K562 (cell line): ENCODE measurements at regions not wholly inside any gene's neighbourhood (a gene's known extent, or its start where the extent isn't known, plus 50 kb on each side); places are given as distances from the start of the nearest gene placed in this dataset.

Source experiments
- ATAC-seq: fragments of 200-7000 bp; cut with Tn5 transposase; 3 replicates; pipeline ENCODE4 v1.9.1; 2020; ENCODE audit warnings: moderate library complexity
- BruUV-seq: library from RNA; stranded (reverse); fragments of 400-500 nt; replicated peaks from 2 replicates; lab custom pipeline; 2021; lab: Mats Ljungman, UMichigan
- CTCF ChIA-PET: fragments of 300-600 bp; formaldehyde crosslinking; extraction: SDS; loops from one replicate; lab custom pipeline; 2021; ENCODE audit warnings: low intra/inter-chr PET ratio; lab: Yijun Ruan, JAX
- POLR2A ChIA-PET: fragments of 300-600, 350-650 bp; sonication (Branson Sonifier 250); formaldehyde crosslinking; extraction: SDS; loops from one replicate; lab custom pipeline; 2021; ENCODE audit warnings: antibody characterized with exemption, inconsistent platforms; lab: Yijun Ruan, JAX
- DNase-seq, 4 experiments: peaks; one replicate each; pipeline versions ENCODE4 v3.0.0 to v3.0.0-alpha.2; 2011 to 2018; ENCODE audit warnings: low spot score in 3 of 4, mixed read lengths in 3 of 4; ENCODE audit errors: extremely low read depth in 1 of 4
- FAIRE-seq: peaks from 2 replicates; lab custom pipeline; 2011; peaks lifted over from hg19 to GRCh38; lab: Jason Lieb, UNC
- H2AFZ ChIP-seq: 2 replicates; pipeline ENCODE4 v1.6.0; 2011; ENCODE audit warnings: low read depth, low read length, control low read depth, inconsistent platforms
- H3K27ac ChIP-seq: fragments of 200-600 bp; 3 replicates; pipeline ENCODE4 v1.8.0; 2011; ENCODE audit warnings: low read depth, mild to moderate bottlenecking, control low read depth, inconsistent platforms, low read length, moderate library complexity, mixed read lengths; ENCODE audit errors: extremely low read depth
- H3K27me3 ChIP-seq, 2 experiments: fragments of 300-600 bp in 1 of 2; 2 replicates in 1 of 2; 3 replicates in 1 of 2; pipeline versions ENCODE4 v1.6.0 to v1.8.0; 2011; ENCODE audit warnings: inconsistent platforms in 2 of 2, low read length in 2 of 2, mild to moderate bottlenecking in 1 of 2, mixed read lengths in 1 of 2, moderate library complexity in 1 of 2; ENCODE audit not compliant: control insufficient read depth in 2 of 2, insufficient read depth in 2 of 2
- H3K36me3 ChIP-seq: fragments of 300-600 bp; 3 replicates; pipeline ENCODE4 v1.8.0; 2011; ENCODE audit warnings: mild to moderate bottlenecking, low read length, inconsistent platforms; ENCODE audit not compliant: control insufficient read depth, insufficient read depth
- H3K4me1 ChIP-seq, 2 experiments: fragments of 200-600 bp in 1 of 2; replicated peaks in 1 of 2; 2 replicates in 1 of 2; 3 replicates in 1 of 2; pipeline versions ENCODE4 v1.5.1 to v1.8.0; 2011; ENCODE audit warnings: inconsistent platforms in 2 of 2, low read length in 2 of 2, mild to moderate bottlenecking in 1 of 2, mixed read lengths in 1 of 2, moderate library complexity in 1 of 2; ENCODE audit not compliant: control insufficient read depth in 2 of 2, insufficient read depth in 2 of 2
- H3K4me2 ChIP-seq: 2 replicates; pipeline ENCODE4 v1.6.1; 2011; ENCODE audit warnings: low read length, control low read depth, inconsistent platforms, mixed read lengths; ENCODE audit not compliant: insufficient read depth
- H3K4me3 ChIP-seq: fragments of 200-600 bp; sonication (generic), shearing (Covaris generic); 2 replicates; pipeline ENCODE4 v1.5.1; 2016; ENCODE audit warnings: control low read depth, inconsistent platforms
- H3K79me2 ChIP-seq: fragments of 200-600 bp; 3 replicates; pipeline ENCODE4 v1.8.0; 2011; ENCODE audit warnings: low read length, inconsistent platforms; ENCODE audit not compliant: control insufficient read depth, insufficient read depth
- H3K9ac ChIP-seq, 2 experiments: 2 replicates each; pipeline versions ENCODE4 v1.6.0 to v1.6.1; 2011; ENCODE audit warnings: low read depth in 2 of 2, low read length in 2 of 2, control low read depth in 1 of 2, inconsistent platforms in 1 of 2, mild to moderate bottlenecking in 1 of 2, mixed read lengths in 1 of 2; ENCODE audit not compliant: insufficient read depth in 1 of 2
- H3K9me1 ChIP-seq: one replicate; pipeline ENCODE4 v1.6.0; 2011; ENCODE audit warnings: inconsistent platforms, mild to moderate bottlenecking, low read length, moderate library complexity; ENCODE audit not compliant: control insufficient read depth, insufficient read depth
- H3K9me3 ChIP-seq: replicated peaks from 2 replicates; pipeline ENCODE4 v1.5.1; 2011; ENCODE audit warnings: low read depth, low read length, inconsistent platforms; ENCODE audit not compliant: control insufficient read depth, insufficient read depth
- H4K20me1 ChIP-seq: replicated peaks from 2 replicates; pipeline ENCODE4 v1.6.1; 2011; ENCODE audit warnings: low read length, inconsistent platforms, mixed read lengths; ENCODE audit not compliant: control insufficient read depth, insufficient read depth
- MEF2D ChIP-seq: conservative IDR thresholded peaks from 2 replicates; pipeline ENCODE4 v1.6.1; 2016; ENCODE audit warnings: low read depth, missing genetic modification characterization, missing compliant biosample characterization
- SMAD3 ChIP-seq: fragments of 450-650 bp; formaldehyde crosslinking; conservative IDR thresholded peaks from 2 replicates; pipeline ENCODE4 v1.4.0; 2020; ENCODE audit warnings: mild to moderate bottlenecking
- TCF3 ChIP-seq: sonication (generic); formaldehyde crosslinking; IDR thresholded peaks from 2 replicates; pipeline ENCODE4 v1.4.0; 2020; ENCODE audit warnings: mild to moderate bottlenecking, missing genetic modification reagents
- ZNF551 ChIP-seq: fragments of 250-450 bp; sonication (Bioruptor Pico); IDR thresholded peaks from 2 replicates; pipeline ENCODE4 v1.5.0; 2021; ENCODE audit warnings: mild to moderate bottlenecking, moderate library complexity
- WGBS: fragments of 100-300 bp; shearing (Covaris generic); methylation state at CpG from one replicate; pipeline ENCODE4 v1.1.6; 2016; ENCODE audit warnings: low coverage, mixed read lengths; ENCODE audit not compliant: insufficient coverage; ENCODE audit errors: missing lambda C conversion rate; 5-methylcytosine and 5-hydroxymethylcytosine counted together
- in situ Hi-C: fragments of 300-500 bp; cut with MboI; formaldehyde crosslinking; loops from 4 replicates; pipeline ENCODE4 v1.15.0; 2018; ENCODE audit warnings: inconsistent platforms, mixed read lengths
- intact Hi-C: fragments of 100-400 bp; cut with micrococcal nuclease; formaldehyde crosslinking; loops from 2 replicates; pipeline ENCODE4 v1.14.2; 2022
- TF ChIP-seq, protein P1 (sequence below): sonication (generic); formaldehyde crosslinking; IDR thresholded peaks from 2 replicates; pipeline ENCODE4 v1.8.0; 2022; ENCODE audit warnings: missing genetic modification reagents, mild to moderate bottlenecking, borderline replicate concordance
- TF ChIP-seq, protein P2 (sequence below): IDR thresholded peaks from 2 replicates; pipeline ENCODE4 v1.6.1; 2011; ENCODE audit warnings: borderline replicate concordance, low read depth, mild to moderate bottlenecking, moderate library complexity, low read length; ENCODE audit not compliant: insufficient read depth, poor library complexity, severe bottlenecking
- TF ChIP-seq, protein P3 (sequence below): fragments of 250-450 bp; sonication (Bioruptor Pico); IDR thresholded peaks from 2 replicates; pipeline ENCODE4 v1.5.0; 2021; ENCODE audit warnings: mild to moderate bottlenecking, borderline replicate concordance
- TF ChIP-seq, protein P4 (sequence below): sonication (generic); formaldehyde crosslinking; IDR thresholded peaks from 2 replicates; pipeline ENCODE4 v1.8.1; 2023; ENCODE audit warnings: mild to moderate bottlenecking, missing genetic modification reagents
- TF ChIP-seq, protein P5 (sequence below): fragments of 450-650 bp; formaldehyde crosslinking; IDR thresholded peaks from 2 replicates; pipeline ENCODE4 v1.4.0; 2022; ENCODE audit warnings: missing genetic modification characterization

DNA sequence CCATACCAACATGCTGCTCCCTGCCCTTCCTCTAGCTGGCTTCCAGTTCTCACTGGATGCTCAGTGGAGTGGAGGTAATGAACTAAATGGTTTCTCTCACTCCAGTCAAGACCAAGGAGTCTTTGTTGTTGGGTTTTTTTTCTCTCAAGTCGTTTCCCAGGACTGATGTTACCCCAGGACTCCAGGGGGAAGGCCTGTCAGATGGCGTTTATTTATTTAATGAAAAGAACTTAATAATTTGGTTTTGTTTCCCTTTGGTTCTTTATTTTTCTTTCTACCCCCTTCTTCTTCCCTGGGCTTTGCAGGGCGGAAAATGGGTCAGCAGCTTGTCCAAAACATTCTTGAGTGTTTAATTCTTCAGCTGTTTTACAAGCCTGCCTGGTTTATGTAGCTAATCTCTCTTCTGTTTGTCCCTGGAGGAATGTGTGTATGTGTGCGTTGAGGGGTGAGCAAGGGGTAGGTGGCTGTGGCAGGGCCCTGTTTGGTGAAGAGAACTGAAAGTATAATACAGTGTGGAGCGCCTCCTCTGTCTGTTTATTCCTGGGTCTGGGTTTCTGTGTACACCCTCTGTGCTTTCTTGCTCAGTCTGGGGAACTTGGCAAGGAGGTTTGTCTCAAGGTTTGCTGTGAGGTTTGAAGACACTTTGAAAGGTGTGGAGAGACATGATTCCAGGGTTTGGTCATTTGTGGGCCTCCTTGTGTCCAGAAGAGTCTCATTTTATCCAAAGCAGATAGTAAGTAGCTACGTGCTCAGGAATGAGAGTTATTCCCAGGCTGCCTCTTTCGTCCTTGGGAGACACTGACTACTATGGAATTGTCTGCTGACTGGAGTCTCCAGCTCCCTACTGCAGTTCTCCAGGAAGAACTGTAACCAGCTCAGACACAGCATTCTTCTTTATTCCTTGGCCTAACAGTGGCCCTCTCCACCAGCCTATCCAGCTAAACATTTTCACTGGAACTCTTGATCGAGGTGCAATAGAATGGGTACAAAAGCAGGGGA, 175.5 kb downstream of the ADAMTS15 start:
- Histone ChIP-seq H2AFZ (no peak overlapping the region), H3K4me3 (no peak overlapping the region), H3K4me1 (no peaks in the 10 kb centered on the region), H3K27ac (no peak overlapping the region), H3K9me1 (no peaks in the 10 kb centered on the region), H3K9me3 (no peaks in the 10 kb centered on the region), H3K79me2 (no peaks in the 10 kb centered on the region), H3K4me2 (no peak overlapping the region), H3K9ac (no peak overlapping the region), H3K27me3 (peaks cover 0 to 3% of the 10 kb centered on the region in 2 experiments; a peak in 1 of 5 replicates), H4K20me1 (no peaks in the 10 kb centered on the region), H3K36me3 (no peaks in the 10 kb centered on the region)
- CTCF ChIA-PET: no interaction called here
- POLR2A ChIA-PET: no interaction called here
- 0% methylated on average over 8 of the region's 8 CpGs for WGBS
- in situ Hi-C loops: no loop called here
- no TSS peak for BruUV-seq
- ATAC-seq: no peak
- no peak for FAIRE-seq
- no peak for DNase-seq
- intact Hi-C loops: no loop called here
- TF ChIP-seq ZNF551 (CRISPR knock-in tag) (no peak), TCF3 (CRISPR knock-in tag) (no peak), SMAD3 (no peak), MEF2D (tag) (no peak)
- TF ChIP-seq, protein P1, sequence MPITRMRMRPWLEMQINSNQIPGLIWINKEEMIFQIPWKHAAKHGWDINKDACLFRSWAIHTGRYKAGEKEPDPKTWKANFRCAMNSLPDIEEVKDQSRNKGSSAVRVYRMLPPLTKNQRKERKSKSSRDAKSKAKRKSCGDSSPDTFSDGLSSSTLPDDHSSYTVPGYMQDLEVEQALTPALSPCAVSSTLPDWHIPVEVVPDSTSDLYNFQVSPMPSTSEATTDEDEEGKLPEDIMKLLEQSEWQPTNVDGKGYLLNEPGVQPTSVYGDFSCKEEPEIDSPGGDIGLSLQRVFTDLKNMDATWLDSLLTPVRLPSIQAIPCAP (CRISPR knock-in tag): no peak
- TF ChIP-seq, protein P2, sequence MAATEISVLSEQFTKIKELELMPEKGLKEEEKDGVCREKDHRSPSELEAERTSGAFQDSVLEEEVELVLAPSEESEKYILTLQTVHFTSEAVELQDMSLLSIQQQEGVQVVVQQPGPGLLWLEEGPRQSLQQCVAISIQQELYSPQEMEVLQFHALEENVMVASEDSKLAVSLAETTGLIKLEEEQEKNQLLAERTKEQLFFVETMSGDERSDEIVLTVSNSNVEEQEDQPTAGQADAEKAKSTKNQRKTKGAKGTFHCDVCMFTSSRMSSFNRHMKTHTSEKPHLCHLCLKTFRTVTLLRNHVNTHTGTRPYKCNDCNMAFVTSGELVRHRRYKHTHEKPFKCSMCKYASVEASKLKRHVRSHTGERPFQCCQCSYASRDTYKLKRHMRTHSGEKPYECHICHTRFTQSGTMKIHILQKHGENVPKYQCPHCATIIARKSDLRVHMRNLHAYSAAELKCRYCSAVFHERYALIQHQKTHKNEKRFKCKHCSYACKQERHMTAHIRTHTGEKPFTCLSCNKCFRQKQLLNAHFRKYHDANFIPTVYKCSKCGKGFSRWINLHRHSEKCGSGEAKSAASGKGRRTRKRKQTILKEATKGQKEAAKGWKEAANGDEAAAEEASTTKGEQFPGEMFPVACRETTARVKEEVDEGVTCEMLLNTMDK: no peak
- TF ChIP-seq, protein P3, sequence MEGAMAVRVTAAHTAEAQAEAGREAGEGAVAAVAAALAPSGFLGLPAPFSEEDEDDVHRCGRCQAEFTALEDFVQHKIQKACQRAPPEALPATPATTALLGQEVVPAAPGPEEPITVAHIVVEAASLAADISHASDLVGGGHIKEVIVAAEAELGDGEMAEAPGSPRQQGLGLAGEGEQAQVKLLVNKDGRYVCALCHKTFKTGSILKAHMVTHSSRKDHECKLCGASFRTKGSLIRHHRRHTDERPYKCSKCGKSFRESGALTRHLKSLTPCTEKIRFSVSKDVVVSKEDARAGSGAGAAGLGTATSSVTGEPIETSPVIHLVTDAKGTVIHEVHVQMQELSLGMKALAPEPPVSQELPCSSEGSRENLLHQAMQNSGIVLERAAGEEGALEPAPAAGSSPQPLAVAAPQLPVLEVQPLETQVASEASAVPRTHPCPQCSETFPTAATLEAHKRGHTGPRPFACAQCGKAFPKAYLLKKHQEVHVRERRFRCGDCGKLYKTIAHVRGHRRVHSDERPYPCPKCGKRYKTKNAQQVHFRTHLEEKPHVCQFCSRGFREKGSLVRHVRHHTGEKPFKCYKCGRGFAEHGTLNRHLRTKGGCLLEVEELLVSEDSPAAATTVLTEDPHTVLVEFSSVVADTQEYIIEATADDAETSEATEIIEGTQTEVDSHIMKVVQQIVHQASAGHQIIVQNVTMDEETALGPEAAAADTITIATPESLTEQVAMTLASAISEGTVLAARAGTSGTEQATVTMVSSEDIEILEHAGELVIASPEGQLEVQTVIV (CRISPR knock-in tag): no peak
- TF ChIP-seq, protein P4, sequence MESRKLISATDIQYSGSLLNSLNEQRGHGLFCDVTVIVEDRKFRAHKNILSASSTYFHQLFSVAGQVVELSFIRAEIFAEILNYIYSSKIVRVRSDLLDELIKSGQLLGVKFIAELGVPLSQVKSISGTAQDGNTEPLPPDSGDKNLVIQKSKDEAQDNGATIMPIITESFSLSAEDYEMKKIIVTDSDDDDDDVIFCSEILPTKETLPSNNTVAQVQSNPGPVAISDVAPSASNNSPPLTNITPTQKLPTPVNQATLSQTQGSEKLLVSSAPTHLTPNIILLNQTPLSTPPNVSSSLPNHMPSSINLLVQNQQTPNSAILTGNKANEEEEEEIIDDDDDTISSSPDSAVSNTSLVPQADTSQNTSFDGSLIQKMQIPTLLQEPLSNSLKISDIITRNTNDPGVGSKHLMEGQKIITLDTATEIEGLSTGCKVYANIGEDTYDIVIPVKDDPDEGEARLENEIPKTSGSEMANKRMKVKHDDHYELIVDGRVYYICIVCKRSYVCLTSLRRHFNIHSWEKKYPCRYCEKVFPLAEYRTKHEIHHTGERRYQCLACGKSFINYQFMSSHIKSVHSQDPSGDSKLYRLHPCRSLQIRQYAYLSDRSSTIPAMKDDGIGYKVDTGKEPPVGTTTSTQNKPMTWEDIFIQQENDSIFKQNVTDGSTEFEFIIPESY (CRISPR knock-in tag): no peak
- TF ChIP-seq, protein P5, sequence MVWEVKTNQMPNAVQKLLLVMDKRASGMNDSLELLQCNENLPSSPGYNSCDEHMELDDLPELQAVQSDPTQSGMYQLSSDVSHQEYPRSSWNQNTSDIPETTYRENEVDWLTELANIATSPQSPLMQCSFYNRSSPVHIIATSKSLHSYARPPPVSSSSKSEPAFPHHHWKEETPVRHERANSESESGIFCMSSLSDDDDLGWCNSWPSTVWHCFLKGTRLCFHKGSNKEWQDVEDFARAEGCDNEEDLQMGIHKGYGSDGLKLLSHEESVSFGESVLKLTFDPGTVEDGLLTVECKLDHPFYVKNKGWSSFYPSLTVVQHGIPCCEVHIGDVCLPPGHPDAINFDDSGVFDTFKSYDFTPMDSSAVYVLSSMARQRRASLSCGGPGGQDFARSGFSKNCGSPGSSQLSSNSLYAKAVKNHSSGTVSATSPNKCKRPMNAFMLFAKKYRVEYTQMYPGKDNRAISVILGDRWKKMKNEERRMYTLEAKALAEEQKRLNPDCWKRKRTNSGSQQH (CRISPR knock-in tag): no peak
